BJ (cell line): ENCODE measurements at regions not wholly inside any gene's neighbourhood (a gene's known extent, or its start where the extent isn't known, plus 50 kb on each side); places are given as distances from the start of the nearest gene placed in this dataset.

Experiments used
- CTCF ChIA-PET: fragments of 350-600 bp; formaldehyde crosslinking; extraction: SDS; loops from one replicate; lab custom pipeline; 2021; ENCODE audit warnings: antibody characterized with exemption, inconsistent platforms; lab: Yijun Ruan, JAX
- POLR2A ChIA-PET: fragments of 300-600 bp; sonication (Branson Sonifier 250); formaldehyde crosslinking; extraction: SDS; loops from one replicate; lab custom pipeline; 2021; ENCODE audit warnings: antibody characterized with exemption; lab: Charles Lee
- DNase-seq: peaks from one replicate; pipeline ENCODE4 v3.0.0-alpha.2; 2011; ENCODE audit warnings: low read depth
- H3K27me3 ChIP-seq: 2 replicates; pipeline ENCODE4 v1.6.0; 2011; ENCODE audit warnings: low read length; ENCODE audit not compliant: control insufficient read depth, insufficient read depth
- H3K36me3 ChIP-seq: 2 replicates; pipeline ENCODE4 v1.5.1; 2011; ENCODE audit warnings: low read length; ENCODE audit not compliant: control insufficient read depth, insufficient read depth
- H3K4me3 ChIP-seq: 2 replicates; pipeline ENCODE4 v1.5.1; 2011; ENCODE audit warnings: low read depth, mild to moderate bottlenecking, control low read depth, low read length
- TF ChIP-seq, protein P1 (sequence below): IDR thresholded peaks from 2 replicates; pipeline ENCODE4 v1.5.1; 2011; ENCODE audit warnings: low read depth, mild to moderate bottlenecking, control low read depth, inconsistent platforms, low read length, moderate library complexity; ENCODE audit not compliant: insufficient read depth

DNA sequence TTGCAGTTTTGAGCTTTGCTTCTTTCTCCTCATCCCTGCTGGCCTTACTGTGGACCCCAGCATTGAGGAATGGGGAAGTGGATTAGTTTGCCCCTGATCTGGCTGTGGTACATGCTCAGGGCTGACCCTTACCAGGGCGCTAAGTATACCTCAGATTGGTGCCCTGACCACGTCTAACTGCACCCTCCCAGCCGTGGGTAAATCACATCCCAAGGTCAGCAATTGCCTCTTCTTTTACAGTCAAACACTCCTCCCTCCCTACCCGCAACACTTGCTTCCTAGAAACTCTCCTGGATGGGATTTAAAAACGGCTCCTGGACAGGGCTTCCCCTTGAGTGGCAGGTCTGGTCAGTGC is 437.9 kb downstream of the NR2F2 start:
- ChIA-PET CTCF (no interaction called here), POLR2A (no interaction called here)
- H3K4me3 ChIP-seq = no peak overlapping the region
- TF ChIP-seq, protein P1, sequence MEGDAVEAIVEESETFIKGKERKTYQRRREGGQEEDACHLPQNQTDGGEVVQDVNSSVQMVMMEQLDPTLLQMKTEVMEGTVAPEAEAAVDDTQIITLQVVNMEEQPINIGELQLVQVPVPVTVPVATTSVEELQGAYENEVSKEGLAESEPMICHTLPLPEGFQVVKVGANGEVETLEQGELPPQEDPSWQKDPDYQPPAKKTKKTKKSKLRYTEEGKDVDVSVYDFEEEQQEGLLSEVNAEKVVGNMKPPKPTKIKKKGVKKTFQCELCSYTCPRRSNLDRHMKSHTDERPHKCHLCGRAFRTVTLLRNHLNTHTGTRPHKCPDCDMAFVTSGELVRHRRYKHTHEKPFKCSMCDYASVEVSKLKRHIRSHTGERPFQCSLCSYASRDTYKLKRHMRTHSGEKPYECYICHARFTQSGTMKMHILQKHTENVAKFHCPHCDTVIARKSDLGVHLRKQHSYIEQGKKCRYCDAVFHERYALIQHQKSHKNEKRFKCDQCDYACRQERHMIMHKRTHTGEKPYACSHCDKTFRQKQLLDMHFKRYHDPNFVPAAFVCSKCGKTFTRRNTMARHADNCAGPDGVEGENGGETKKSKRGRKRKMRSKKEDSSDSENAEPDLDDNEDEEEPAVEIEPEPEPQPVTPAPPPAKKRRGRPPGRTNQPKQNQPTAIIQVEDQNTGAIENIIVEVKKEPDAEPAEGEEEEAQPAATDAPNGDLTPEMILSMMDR = no peak
- H3K36me3 ChIP-seq = no peaks in the 10 kb centered on the region
- no peaks in the 10 kb centered on the region for H3K27me3 ChIP-seq
- no peak for DNase-seq

DNA sequence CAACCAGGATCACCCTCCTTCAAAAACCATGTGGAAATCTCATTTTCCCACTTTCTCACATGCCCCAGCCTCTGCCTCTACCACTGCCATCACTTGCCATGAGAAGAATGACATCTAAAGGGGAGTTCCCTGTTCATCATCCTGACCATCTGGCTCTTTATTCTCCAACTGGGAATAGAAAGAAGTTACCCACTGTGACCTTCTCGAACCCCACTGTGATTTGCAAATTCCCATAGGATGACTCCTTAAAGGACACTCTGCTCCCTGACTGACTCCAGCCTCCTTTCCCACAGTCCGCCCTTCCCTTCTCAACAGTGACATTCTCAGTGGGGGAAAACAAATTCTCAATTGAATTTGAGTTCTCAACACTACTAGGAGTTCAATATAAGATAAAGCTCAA is 440.5 kb downstream of the NR2F2 start:
- Histone ChIP-seq H3K27me3 (no peaks in the 10 kb centered on the region), H3K36me3 (no peaks in the 10 kb centered on the region), H3K4me3 (no peak overlapping the region)
- DNase-seq = no peak
- TF ChIP-seq, protein P1 = no peak
- ChIA-PET CTCF (no interaction called here), POLR2A (no interaction called here)

DNA sequence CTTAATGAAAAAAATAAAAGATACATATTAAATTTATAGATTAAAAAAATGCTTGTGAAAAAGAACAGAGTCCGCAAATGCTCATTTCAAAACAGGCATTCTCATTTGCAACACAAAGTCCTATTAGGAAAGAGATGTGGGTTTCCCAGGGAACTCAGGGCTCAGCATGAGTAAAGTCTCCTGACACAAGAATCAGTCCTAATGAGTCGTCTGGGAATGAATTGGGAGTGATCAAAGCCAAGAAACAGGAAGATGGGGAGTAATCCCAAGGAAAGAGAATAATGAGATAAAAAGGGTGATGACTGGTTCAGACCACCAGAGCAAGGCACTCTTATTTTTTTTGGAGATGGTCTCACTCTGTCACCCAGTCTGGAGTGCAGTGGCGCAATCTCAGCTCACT is 443.7 kb downstream of the NR2F2 start:
- H3K4me3 ChIP-seq = no peak overlapping the region
- no peak for DNase-seq
- ChIA-PET CTCF (no interaction called here), POLR2A (no interaction called here)
- TF ChIP-seq, protein P1 = no peak
- no peaks in the 10 kb centered on the region for H3K27me3 ChIP-seq
- no peaks in the 10 kb centered on the region for H3K36me3 ChIP-seq

DNA sequence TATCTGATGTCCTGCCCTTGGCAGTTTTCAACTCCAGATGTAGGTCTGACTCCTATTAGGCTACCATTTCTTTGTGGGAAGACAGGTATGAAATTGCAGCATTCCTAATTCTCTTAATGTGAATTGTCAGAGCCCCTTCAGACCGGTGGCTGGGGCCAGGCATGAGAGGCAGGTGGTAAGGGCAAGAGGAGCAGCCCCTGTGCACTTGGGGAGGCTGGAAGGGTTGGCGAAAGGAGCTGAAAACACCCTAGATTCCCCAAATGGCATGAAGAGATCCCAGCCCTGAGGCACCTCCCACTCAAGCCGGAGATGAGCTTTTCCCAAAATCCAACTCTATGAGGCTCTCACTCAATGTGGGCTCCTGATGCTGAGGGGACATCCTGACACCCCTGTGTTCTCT is 453.2 kb downstream of the NR2F2 start:
- ChIA-PET POLR2A (no interaction called here), CTCF (no interaction called here)
- TF ChIP-seq, protein P1 = no peak
- Histone ChIP-seq H3K4me3 (no peak overlapping the region), H3K27me3 (no peaks in the 10 kb centered on the region), H3K36me3 (no peaks in the 10 kb centered on the region)
- DNase-seq = no peak

DNA sequence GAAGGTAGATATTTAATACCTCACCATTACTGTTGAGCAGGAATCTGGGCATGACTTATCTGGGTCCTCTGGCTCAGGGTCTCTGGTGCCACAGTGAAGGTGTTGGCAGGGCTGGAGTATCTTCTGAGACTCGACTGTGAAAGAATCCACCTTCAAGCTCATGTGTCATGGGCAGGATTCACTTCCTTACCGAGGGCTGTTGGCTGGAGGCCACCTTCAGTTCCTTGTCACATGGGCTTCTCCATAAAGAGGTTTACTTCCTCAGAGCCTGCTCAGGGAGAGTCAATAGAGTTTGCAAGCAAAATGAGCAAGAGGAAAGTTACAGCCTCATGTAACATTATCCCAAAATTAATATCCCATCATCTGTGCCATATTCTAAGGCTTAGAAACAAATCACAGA is 459.5 kb downstream of the NR2F2 start:
- CTCF ChIA-PET = no interaction called here
- no peak for DNase-seq
- no peaks in the 10 kb centered on the region for H3K36me3 ChIP-seq
- POLR2A ChIA-PET = no interaction called here
- TF ChIP-seq, protein P1 = no peak
- H3K27me3 ChIP-seq = no peaks in the 10 kb centered on the region
- H3K4me3 ChIP-seq = no peak overlapping the region
